GM21717 (cell line): ENCODE measurements at regions not wholly inside any gene's neighbourhood (a gene's known extent, or its start where the extent isn't known, plus 50 kb on each side); places are given as distances from the start of the nearest gene placed in this dataset.

ENCODE experiments used
- ATAC-seq: cut with Tn5 transposase; IDR thresholded peaks from one replicate; pipeline ENCODE4 v1.9.1; 2021; ENCODE audit warnings: mild to moderate bottlenecking, moderate library complexity; ENCODE audit not compliant: unreplicated experiment

- ATAC-seq: no peak
Observed at GRCh38 chr6:170178561-170179477, 112.1 kb downstream of the DLL1 start.

DNA sequence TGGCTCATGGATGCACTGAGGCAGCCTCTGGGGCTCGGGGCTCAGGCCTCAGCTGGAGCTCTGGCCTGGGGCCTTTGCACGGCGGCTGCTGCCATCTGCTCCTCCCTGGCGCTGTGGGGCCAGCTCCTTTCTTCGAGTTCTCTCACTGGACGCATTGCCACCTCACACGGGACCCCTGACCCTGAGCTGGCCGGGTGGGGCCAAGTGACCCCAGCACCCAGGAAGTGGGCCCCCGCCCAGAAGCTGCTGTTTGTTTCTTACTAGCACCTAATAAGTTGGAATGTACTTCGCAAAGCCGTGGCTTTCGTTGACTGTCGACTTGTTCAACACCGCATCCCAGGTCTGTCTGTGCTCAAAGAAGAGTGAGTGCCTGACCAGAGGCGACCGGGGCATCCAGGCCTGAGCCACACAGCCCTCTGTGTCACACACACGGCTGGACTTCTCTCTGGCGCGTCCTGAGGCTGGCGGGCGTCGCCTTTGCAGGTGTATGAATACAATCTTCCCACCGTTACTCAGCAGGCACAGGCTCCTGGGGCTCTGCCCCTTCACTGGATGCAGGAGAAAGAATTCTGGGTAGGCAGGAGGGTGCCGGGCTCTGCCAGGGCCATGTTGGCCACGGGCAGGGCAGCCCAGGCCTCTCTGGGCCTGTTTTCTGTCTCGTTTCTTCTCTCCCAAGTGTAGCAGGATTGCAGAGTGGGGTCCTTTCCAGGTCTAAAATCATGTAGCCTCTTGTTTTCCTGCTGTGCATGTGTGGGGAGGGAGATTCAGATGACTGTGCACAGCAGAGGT is 112.9 kb downstream of the DLL1 start:
- ATAC-seq: no peak

- no peak for ATAC-seq
Observed at GRCh38 chr6:170176898-170177771, 113.7 kb downstream of the DLL1 start.

- no peak for ATAC-seq
Observed at GRCh38 chr6:170176136-170176897, 114.6 kb downstream of the DLL1 start.

DNA sequence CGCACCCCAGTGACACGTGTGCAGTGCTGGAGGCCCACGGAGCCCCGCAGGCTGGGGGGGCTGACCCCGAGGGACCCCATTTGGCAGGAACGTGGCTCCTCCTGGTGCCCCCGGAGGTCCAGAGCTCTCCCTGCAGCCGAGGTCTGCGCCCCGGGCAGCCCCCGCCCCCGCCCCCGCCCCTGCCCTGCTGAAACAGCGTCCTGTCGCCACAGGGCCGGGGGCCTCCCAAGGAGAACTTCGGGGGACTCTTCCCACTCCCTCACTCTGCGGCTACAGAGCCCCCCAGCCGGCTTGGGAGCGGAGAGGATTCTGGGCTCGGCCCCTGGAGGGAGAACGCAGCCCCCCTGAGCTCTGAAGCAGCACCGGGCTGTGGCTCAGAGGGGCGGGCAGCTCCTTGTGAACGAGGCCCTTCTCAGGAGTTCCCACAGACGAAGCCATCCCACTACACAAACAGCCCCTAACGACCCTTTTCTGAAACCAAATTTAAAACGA is 115.2 kb downstream of the DLL1 start:
- ATAC-seq: no peak

GRCh38 chr6:170174771-170175643 is 115.9 kb downstream of the DLL1 start:
- no peak for ATAC-seq

DNA sequence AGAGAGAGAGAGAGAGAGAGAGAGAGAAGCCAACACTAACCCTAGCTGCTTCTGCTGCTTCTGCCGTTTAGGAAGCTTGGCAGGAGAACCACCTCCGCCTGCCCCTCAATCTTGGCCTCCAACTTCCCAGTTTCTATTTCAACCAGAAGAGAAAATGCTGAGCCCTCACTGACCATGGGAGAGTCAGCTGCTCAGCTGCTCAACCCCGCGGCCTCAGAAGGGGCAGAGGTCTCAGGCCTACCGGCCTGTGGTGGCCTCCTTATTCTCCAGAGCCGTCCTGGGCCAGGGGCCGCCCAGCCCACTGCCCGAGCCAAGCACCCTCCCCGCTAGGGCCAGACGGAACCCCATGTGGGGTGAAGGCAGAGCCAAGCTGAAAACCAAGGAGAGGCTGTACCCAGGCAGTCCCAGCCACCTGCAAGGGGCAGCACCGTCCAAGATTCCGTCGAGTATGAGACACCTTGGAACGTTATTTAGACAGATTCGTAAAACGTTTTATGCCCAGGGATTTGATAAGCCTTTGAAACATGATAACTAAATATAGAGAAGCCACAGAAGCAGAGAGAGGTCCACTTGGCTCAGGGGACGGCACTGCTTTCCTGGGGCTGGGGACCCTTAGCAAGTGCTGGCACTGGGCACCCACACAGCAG is 116.6 kb downstream of the DLL1 start:
- ATAC-seq: no peak

DNA sequence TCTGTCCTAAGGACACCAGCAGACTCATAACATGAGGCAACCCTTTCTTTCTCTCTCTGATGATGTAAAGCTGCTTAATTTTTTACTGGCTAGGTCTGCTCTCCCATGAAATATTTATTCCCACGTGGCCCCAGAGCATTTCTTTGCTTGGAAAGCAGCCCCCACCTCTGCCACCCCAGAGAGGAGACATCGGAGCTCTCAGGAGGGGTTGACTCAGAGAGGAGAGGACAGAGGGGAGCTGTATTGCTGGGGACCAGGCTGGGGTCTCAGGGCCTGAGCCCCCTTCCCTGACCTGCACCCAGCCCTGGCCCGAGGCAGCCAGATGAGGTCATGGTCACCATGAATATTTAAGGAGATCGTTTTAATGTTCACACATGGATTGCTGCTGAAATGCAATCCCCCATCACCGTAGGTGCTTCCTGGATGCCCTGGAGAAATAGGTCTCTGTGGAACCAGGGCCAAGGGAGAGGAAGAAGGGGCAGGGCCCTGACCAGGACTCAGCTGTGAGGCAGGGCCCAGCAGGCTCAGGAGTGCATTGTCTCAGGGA is 117.5 kb downstream of the DLL1 start:
- no peak for ATAC-seq

GRCh38 chr6:170172825-170173256 is 118.0 kb downstream of the DLL1 start:
- ATAC-seq: no peak

DNA sequence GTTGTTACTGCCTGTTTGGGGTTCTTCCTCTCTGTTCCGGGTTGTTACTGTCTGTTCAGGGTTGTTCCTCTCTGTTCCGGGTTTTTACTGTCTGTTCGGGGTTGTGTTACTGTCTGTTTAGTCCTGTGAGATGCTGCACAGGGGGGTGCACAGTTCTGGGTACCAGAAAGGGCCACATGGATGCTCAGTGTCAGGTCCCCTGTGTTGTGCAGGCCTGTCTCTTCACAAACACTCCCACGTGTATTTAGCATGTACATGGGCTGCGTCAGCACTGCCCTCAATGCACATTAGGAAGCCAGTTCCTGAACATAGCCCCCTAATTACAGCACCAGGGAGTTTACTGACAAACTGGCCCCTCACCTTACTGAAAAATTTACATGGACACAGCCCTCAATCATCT is 118.5 kb downstream of the DLL1 start:
- no peak for ATAC-seq

DNA sequence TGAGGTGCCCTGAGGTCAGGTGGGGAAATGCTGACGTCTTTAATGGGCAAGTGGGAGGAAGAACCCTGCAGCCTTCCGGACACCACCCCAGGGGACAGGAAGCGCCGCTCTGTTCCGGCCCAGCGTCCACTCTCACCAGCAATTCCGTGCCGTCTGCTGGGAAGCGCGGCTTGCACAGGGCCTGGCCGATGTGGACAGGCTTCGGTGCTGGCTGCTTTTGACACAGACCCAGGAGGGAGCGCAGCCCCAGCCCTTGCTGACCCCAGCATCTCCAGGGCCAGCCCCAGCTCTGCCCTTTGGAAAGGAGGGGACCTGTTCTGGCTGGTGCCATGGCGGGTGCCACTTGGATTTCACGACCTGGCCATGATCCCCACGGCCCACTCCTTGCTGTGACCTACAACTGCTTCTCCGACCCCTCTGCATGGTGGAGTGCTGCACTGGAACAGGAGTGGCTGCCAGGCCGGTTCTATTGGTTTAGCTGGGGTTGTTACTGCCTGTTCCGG is 123.2 kb downstream of the DLL1 start:
- no peak for ATAC-seq

GRCh38 chr6:170166511-170167122 is 124.3 kb downstream of the DLL1 start:
- no peak for ATAC-seq

- ATAC-seq: no peak
Observed at GRCh38 chr6:170165471-170166117, 125.3 kb downstream of the DLL1 start.

GRCh38 chr6:170165085-170165470 is 125.8 kb downstream of the DLL1 start:
- no peak for ATAC-seq

DNA sequence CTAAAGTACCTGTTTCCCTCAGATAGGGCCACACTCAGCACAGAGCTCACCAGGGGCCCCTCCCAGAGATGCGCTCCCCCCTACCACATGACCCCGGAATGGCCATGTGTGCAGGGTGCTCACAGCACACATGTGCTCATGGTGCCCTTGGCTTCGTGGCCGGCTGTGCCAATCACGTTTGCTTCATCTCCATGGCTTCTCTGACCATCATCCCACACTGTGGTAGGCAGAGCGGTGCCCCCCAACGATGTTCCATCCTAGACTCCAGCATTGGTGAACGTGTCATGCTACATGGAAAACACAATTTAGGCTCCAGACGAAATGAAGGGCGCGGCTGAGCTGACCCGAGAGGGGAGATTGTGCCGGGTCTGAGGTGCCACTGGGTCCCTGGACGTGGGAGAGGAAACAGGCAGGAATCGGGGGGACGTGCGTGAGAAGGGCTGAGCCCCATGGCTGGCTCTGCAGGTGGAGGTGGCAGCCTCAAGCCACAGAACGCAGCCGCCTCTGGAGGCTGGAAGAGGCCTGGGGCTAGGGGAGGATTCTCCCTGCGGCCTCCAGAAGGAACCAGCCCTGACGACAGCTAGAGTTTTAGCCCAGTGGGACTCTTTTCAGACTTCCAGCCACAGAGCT is 126.5 kb downstream of the DLL1 start:
- ATAC-seq: no peak

- ATAC-seq: no peak
Observed at GRCh38 chr6:170163405-170164170, 127.3 kb downstream of the DLL1 start.
